ENCODE measurements at regions not wholly inside any gene's neighbourhood (a gene's known extent, or its start where the extent isn't known, plus 50 kb on each side); places are given as distances from the start of the nearest gene placed in this dataset.

DNA sequence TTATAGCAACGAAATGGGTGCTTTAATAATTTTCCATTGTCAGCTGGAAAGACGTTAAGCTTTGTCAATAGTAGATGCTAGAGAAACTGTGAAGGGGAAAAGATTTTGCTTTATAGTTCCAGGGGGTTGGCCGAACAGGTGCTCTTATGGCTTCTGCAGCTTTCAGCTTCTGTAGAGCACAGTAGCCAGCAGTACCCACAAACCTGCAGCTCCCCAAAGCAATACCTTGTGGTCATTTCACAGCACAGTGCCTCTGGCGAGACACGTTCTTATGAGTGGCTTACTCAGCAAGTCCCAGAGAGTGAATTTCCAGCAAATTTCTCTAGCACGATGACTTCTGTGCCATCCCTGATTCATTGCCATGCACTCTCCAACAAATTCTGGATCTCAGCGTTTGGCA, 416.3 kb upstream of the ATP2B1 start:
- TF ChIP-seq, protein P1, sequence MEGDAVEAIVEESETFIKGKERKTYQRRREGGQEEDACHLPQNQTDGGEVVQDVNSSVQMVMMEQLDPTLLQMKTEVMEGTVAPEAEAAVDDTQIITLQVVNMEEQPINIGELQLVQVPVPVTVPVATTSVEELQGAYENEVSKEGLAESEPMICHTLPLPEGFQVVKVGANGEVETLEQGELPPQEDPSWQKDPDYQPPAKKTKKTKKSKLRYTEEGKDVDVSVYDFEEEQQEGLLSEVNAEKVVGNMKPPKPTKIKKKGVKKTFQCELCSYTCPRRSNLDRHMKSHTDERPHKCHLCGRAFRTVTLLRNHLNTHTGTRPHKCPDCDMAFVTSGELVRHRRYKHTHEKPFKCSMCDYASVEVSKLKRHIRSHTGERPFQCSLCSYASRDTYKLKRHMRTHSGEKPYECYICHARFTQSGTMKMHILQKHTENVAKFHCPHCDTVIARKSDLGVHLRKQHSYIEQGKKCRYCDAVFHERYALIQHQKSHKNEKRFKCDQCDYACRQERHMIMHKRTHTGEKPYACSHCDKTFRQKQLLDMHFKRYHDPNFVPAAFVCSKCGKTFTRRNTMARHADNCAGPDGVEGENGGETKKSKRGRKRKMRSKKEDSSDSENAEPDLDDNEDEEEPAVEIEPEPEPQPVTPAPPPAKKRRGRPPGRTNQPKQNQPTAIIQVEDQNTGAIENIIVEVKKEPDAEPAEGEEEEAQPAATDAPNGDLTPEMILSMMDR (IDR thresholded peaks at IDR 0.05), result no peak
- TF ChIP-seq POLR2A (IDR thresholded peaks at IDR 0.05), result no peak
